Upper lobe of right lung (tissue), 1 donor: ENCODE measurements at regions not wholly inside any gene's neighbourhood (a gene's known extent, or its start where the extent isn't known, plus 50 kb on each side); places are given as distances from the start of the nearest gene placed in this dataset.

Experiments used
- ATAC-seq: fragments of 200-7000 bp; cut with Tn5 transposase; one replicate; pipeline ENCODE4 v1.9.1; 2020; ENCODE audit warnings: mild to moderate bottlenecking, moderate library complexity
- DNase-seq: peaks from one replicate; pipeline ENCODE4 v3.0.0-alpha.2; 2020
- H3K27ac ChIP-seq: fragments of 200-600 bp; one replicate; pipeline ENCODE4 v1.8.0; 2022
- H3K27me3 ChIP-seq: fragments of 200-600 bp; one replicate; pipeline ENCODE4 v1.8.0; 2022; ENCODE audit warnings: mild to moderate bottlenecking
- H3K36me3 ChIP-seq: fragments of 200-600 bp; one replicate; pipeline ENCODE4 v1.8.0; 2022
- H3K4me1 ChIP-seq: fragments of 200-600 bp; one replicate; pipeline ENCODE4 v1.8.0; 2022
- H3K4me3 ChIP-seq: fragments of 200-600 bp; one replicate; pipeline ENCODE4 v1.8.0; 2022; ENCODE audit warnings: mild to moderate bottlenecking
- H3K9me3 ChIP-seq: fragments of 200-600 bp; one replicate; pipeline ENCODE4 v1.8.0; 2022
- CTCF ChIP-seq: fragments of 200-600 bp; IDR thresholded peaks from one replicate; pipeline ENCODE4 v1.8.0; 2022; ENCODE audit warnings: antibody characterized with exemption
- intact Hi-C: fragments of 100-400 bp; cut with DNase I; formaldehyde crosslinking; loops from one replicate; pipeline ENCODE4 v1.11.0; 2022
- donor health status: DM: no; HTN: yes; CAD: no; lungs with severe emphysema.

GRCh38 chr9:89919171-89919681 is 314.4 kb downstream of the GADD45G start:
- intact Hi-C loops = no loop called here
- no peak overlapping the region for H3K27ac ChIP-seq
- H3K36me3 ChIP-seq = no peaks in the 10 kb centered on the region
- no peak overlapping the region for H3K4me3 ChIP-seq
- DNase-seq (no peak), ATAC-seq (peak; percentile 87)
- H3K27me3 ChIP-seq = no peaks in the 10 kb centered on the region
- H3K9me3 ChIP-seq = no peaks in the 10 kb centered on the region
- H3K4me1 ChIP-seq = peaks cover 6% of the 10 kb centered on the region
- peak; percentile 32 for TF ChIP-seq CTCF

- Histone ChIP-seq H3K27ac (no peak overlapping the region), H3K27me3 (no peaks in the 10 kb centered on the region), H3K9me3 (no peaks in the 10 kb centered on the region), H3K4me1 (peaks cover 6% of the 10 kb centered on the region), H3K36me3 (no peaks in the 10 kb centered on the region), H3K4me3 (no peak overlapping the region)
- intact Hi-C loops = no loop called here
- DNase-seq = no peak
- no peak for ATAC-seq
- no peak for TF ChIP-seq CTCF
These were observed 315.3 kb downstream of the GADD45G start for GRCh38 chr9:89920131-89920530.

- ATAC-seq = no peak
- no peak for DNase-seq
- peaks cover 6% of the 10 kb centered on the region for H3K4me1 ChIP-seq
These were observed 316.1 kb downstream of the GADD45G start for GRCh38 chr9:89920951-89921350.

GRCh38 chr9:89922099-89922498 is 317.3 kb downstream of the GADD45G start:
- no peak for TF ChIP-seq CTCF
- H3K27me3 ChIP-seq = no peaks in the 10 kb centered on the region
- peaks cover 6% of the 10 kb centered on the region for H3K4me1 ChIP-seq
- H3K4me3 ChIP-seq = no peak overlapping the region
- intact Hi-C loops = no loop called here
- H3K36me3 ChIP-seq = no peaks in the 10 kb centered on the region
- no peaks in the 10 kb centered on the region for H3K9me3 ChIP-seq
- H3K27ac ChIP-seq = no peak overlapping the region
- DNase-seq (no peak), ATAC-seq (no peak)

More at GRCh38 chr9:89920951-89921350, 316.1 kb downstream of the GADD45G start:
- no peaks in the 10 kb centered on the region for H3K9me3 ChIP-seq
- no peaks in the 10 kb centered on the region for H3K36me3 ChIP-seq
- no peak overlapping the region for H3K4me3 ChIP-seq
- no peak for TF ChIP-seq CTCF
- no peak overlapping the region for H3K27ac ChIP-seq
- no peaks in the 10 kb centered on the region for H3K27me3 ChIP-seq
- intact Hi-C loops = no loop called here

- ATAC-seq = no peak
- DNase-seq = no peak
- peaks cover 6% of the 10 kb centered on the region for H3K4me1 ChIP-seq
- intact Hi-C loops = no loop called here
- no peaks in the 10 kb centered on the region for H3K36me3 ChIP-seq
- no peaks in the 10 kb centered on the region for H3K27me3 ChIP-seq
- H3K9me3 ChIP-seq = no peaks in the 10 kb centered on the region
- H3K27ac ChIP-seq = no peak overlapping the region
- no peak overlapping the region for H3K4me3 ChIP-seq
- no peak for TF ChIP-seq CTCF
These were observed 318.4 kb downstream of the GADD45G start for GRCh38 chr9:89923174-89923573.

- DNase-seq = no peak
- peak; percentile 33 for TF ChIP-seq CTCF
- Histone ChIP-seq H3K9me3 (no peaks in the 10 kb centered on the region), H3K27ac (no peak overlapping the region), H3K36me3 (no peaks in the 10 kb centered on the region), H3K4me1 (peaks cover 7% of the 10 kb centered on the region), H3K27me3 (no peaks in the 10 kb centered on the region), H3K4me3 (no peak overlapping the region)
- no peak for ATAC-seq
- intact Hi-C loops = no loop called here
These were observed 319.2 kb downstream of the GADD45G start for GRCh38 chr9:89923961-89924504.
